ENCODE measurements at regions not wholly inside any gene's neighbourhood (a gene's known extent, or its start where the extent isn't known, plus 50 kb on each side); places are given as distances from the start of the nearest gene placed in this dataset.
A peak's percentile ranks its signal among the peaks of the same experiment; 100 is the strongest.

DNA sequence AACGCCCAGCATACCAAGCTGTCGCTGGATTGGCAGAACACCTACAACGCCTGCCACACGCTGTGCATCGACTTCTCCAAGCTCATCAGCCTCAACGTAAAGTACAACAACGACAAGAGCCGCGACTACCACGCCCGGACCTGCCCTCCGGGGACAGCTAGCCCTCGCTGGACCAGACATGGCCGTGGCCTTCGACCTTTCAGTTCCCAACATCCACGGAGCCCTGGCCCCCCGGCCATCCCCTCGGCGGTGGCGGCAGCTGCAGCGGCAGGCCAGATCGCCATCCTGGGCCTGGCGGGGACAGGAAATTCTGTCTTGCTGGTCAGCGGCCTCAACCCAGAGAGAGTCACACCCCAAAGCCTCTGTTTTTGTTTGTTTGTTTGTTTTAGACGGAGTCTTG lies 132.6 kb upstream of the FUT8 start:
- DNase-seq (ENCODE audit: low read depth): no peak

DNA sequence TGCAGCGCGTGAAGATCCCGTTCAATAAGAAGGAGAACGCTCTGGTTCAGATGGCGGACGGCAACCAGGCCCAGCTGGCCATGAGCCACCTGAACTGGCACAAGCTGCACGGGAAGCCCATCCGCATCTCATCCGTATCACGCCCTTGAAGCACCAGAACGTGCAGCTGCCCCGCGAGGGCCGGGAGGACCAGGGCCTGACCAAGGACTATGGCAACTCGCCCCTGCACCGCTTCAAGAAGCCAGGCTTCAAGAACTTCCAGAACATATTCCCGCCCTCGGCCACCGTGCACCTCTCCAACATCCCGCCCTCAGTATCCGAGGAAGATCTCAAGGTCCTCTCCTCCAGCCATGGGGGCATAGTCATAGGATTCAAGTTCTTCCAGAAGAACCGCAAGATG lies 131.9 kb upstream of the FUT8 start:
- DNase-seq (ENCODE audit: low read depth): no peak

DNA sequence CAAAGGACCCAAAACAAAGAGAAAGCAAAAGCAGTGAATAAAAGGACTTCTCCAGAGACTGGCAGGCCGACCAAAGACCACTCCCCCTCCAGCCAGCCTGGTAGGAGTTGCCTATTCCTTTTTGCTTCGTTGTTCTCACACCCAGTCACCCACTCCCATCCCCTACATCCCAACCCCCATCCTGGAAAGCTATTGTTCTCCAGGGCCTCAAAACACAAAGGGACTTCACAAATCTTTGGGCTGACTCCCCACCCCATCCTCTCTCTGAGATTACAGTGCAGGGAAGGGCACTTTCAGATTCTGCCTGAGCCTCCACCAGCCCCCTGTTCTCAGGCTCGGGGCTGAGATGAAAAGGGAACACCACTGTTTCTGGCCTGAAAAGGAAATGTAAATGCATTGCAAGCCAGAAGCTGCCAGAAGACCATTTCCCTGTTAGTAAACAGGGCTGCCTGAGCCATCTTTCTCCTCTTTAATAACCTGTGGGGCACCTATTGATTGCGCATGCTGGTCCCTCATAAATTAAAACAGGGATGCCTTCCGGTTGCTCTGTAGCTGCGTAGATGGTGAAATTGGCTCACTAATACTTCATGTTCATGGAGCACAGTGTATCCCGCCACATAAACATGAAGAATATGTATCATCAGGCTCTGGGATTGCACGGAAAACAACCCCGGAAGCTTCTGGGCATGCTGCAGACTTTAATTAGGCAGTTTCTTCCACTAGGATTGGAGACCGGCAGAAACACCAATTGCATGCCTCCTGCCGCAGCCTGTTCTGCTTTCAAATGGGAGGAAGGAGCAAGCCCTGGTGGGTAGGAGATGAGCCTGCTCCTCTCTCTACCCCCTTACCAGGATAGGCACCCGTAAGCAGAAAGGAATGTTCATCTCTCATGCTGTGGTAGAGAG lies 130.3 kb upstream of the FUT8 start:
- peak; percentile 71 for DNase-seq (ENCODE audit: low read depth)

DNA sequence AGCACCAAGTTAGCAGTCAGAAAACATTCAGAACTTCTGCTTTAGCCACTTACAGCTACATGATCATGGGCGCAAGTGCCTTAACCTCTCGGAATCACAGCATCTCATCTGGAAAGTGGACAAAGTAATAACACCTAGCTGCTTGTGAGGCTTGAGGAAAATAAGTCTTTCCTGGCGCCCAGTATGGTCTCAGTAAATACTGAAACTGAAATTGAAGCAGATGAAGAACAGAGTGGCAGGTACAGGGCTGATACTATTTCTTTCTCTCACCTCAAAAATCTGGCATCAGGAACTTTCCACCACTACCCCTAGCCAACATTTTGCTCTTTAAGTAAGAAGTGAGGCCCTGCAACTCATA lies 129.7 kb upstream of the FUT8 start:
- DNase-seq (ENCODE audit: low read depth): no peak

DNA sequence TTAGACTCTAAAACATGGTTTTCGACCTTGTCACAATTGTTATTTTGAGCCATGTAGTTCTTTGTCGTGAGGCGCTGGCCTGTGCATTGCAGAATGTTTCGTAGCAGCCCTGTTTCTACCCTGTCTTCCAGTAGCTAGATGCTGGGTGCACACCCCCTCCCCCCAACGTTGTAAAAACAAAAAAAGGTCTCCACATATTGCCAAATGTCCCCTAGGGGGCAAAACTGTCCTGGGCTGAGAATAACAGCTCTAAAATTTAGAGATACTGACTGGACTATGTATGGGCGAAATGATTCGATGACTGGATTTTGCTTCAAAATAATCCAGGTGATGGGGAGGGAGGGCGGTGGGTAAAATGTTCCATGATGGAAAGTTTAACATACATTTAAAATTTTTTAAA lies 126.1 kb upstream of the FUT8 start:
- DNase-seq (ENCODE audit: low read depth): peak; percentile 42

DNA sequence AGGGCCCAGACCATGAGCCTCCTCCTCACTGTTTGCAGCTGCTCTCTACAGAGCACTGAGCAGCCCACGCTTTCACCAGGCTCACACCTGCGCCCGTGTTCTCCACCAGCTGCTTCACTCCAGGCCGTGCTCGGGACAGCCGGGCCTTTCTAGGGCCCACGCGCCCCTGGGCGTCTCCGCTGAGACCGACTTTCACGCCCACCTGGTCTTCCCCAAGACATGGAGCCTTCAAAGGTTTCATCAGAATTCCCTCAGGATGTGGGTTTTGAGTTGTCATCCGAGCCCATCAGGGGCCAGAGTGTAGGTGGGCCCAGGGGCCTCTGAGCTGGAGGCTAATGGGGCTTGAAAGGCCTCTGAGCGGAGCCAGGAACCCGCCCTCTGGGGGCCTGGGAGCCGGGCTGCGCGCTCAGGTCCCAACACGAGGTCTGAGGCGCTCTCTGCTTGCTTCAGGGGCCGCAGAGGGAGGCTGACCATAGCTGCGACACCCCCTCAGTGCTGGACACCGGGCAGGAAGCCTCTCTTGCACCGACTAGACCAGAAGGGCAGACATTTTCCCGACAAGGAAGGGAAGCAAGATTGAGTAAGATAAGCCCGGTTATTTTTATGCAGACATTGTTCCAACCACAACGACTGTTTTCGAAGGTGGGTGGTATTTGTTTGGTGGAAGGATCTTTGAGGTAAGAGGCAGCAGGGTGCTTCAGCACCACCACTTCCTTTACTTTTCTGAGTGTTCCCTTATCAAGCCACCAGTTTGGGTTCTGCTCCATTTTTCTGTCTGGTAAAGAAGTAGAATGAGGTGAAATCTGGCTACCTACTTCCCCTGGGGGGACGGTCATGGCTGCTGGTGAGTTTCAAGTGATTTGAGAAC lies 125.0 kb upstream of the FUT8 start:
- no peak for DNase-seq (ENCODE audit: low read depth)

DNA sequence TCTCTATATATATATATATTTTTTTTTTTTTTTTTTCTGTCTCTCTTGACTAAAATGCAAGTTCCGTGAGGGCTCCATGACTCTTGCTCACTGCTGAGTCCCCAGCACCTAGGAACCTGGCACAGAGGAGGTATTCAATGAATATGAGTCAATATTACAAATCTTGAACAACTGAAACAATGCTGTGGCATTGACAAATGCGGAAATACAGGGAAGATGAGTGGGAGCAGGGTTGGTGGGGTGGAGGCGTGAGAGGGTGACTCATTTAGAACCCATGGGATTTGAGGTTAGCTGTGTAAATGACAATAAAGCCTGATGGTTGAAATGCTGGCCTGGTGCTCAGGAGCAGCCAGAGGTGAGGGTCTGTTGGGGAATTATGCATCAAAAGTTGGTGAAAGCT lies 121.7 kb upstream of the FUT8 start:
- DNase-seq (ENCODE audit: low read depth): peak; percentile 90

DNA sequence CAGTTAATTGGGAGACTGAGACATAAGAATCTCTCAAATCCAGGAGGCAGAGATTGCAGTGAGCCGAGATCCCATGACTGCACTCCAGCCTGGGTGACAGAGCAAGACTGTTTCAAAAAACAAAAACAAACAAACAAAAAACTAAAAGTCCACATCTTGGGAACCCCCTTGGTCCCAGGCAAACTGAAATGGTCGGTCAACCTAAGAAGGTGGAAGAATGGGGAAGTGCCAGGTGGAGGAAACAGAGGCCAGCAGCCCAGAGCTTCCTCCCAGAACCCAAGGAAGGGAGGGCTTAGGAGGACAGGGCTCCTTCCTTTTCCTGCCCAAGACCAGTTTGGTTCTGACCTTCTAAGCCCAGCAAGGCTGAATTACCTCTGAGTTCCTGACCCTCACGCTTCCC lies 121.0 kb upstream of the FUT8 start:
- DNase-seq (ENCODE audit: low read depth): no peak

DNA sequence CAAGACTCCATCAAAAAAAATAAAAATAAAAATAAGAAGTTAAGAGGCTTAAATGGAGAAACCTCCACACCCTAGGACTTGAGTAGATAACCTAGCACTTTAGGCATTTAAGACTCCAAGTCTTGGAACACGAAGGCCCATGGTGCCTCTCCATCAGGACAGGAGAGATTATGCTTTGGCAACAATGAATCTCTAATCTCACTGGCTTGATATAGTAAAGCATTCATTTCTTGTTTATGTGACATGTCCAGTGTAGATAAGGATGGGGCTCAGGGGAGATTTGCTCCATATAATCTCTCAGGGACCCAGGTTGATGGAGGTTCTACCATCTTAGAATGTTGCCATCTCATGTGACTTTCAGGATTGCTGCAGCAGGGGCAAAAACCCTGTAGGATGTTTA lies 117.7 kb upstream of the FUT8 start:
- DNase-seq (ENCODE audit: low read depth): no peak

DNA sequence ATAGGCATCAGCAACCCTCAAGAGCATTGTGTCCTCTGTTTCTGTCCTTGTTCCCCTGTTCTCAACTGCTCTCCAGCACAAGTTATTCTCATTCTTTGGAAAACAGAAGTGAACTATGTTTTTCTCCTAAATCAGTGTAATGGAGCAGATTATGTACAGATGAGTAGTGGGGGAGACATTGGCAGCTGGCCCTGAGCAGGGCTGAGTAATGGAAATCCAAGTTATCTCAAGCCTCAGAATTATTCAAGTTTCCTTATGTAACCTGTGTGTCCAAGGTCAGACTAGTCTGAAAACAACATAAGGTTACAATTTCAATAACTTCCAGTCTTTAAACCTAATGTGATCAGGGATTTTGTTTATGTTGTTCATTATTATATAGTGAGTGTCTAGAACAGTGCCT lies 116.1 kb upstream of the FUT8 start:
- no peak for DNase-seq (ENCODE audit: low read depth)

DNA sequence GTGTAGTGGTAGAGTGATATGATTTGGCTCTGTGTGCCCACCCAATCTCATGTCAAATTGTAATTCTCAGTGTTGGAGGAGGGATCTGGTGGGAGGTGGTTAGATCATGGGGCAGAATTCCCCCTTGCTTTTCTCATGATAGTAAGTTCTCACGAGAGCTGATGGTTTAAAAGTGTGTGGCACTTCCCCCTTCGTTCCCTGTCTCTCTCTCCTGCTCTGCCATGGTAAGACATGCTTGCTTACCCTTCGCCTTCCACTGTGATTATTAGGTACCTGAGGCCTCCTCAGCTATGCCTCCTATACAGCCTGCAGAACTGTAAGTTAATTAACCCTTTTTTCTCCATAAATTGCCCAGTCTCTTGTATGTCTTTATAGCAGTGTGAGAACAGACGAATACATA lies 115.7 kb upstream of the FUT8 start:
- no peak for DNase-seq (ENCODE audit: low read depth)

DNA sequence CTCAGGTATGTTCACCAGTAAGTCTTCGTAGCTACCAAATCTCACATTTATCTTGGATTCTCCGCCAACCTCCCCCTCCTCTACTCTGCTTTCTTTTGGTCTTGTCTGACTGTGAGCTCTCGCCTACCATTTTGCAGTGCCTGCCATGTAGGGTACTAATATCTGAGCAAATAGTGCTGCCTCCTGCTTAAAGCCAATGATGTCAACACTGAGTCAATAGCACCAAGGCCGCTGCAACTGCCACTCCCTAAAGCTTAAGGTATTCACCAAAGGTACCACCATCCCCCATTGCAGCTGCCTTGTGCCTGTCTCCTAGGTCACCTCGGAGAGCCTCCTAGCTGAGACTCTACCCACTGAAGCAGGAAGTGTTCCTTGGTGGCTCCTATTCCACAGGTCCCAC lies 114.8 kb upstream of the FUT8 start:
- DNase-seq (ENCODE audit: low read depth): no peak

DNA sequence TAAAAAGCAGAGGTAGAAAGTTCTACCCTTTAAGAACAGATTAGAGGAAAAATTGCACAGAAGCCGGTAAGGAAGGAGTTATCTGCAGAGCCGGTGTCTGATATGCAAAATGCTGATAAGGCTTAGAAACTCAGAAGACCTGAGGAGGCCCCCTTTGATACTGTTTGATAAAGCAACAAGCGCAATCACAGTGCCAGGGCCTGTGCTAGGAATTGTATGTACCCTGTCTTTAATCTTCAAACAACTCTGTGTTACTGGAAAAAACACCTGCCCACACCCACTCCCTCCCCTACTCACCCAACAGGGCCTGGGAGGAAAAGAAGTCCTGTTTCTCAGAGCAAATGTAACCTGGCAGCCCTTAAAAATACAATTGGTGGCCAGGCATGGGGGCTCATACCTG lies 112.7 kb upstream of the FUT8 start:
- DNase-seq (ENCODE audit: low read depth): no peak

DNA sequence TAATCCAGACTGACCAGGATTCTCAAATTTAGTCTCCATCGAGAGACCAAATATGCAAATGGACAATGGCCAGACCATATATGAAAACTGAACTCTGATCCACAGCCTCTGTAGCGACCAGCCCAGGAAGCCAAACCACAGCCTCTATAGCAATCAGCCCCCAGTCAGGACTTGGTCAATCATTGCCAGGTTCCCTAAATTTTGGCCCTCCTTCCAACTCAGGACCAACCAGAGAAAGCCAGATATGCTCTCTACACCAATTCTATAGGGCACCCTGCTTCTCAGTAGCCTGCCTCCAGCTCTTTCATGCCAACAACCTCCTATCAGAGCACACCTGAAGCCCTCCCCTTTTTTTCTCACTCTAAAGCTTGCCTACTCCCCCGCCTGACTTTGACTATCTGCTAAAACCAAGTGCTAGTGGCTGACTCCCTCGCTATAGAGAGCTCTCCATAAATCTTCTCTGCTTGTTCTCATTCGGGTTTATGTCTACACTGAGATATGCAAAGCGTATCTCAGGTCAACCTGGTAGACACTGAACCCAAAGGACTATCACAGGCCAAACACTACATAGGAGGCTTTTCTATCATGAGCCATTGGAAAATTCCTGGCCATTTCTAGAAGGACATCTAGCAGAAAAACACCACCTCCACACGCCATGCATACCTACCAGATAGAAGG lies 110.5 kb upstream of the FUT8 start:
- no peak for DNase-seq (ENCODE audit: low read depth)

DNA sequence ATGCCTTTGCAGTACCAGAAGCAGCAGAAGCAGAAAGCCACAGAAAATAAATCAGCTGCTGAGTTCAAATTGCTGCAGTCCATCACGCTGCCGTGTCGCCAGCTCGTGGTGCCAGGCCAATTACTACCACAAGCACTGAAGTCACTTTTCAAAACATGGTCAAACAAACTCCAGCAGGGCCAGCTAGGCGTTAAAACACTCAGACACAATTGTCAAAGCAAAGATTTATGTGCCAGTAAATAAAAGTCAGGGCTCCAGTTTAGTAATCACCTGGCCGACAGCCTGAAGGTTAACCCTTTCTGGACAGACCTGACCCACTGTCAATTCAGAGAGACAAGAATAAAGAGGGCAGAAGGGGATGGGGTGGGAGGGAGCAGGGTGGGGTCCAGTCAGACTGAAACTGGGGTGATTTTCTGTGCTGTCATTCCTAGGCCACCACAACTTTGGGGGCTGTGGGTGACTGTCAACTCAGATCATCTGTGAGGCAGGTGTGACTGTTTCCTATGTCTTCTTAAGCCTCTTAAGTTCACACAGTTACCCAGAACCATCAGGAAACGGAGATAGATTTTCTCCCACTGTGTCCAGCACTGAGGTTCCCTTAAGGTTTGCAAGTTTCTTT lies 109.8 kb upstream of the FUT8 start:
- DNase-seq (ENCODE audit: low read depth): no peak

DNA sequence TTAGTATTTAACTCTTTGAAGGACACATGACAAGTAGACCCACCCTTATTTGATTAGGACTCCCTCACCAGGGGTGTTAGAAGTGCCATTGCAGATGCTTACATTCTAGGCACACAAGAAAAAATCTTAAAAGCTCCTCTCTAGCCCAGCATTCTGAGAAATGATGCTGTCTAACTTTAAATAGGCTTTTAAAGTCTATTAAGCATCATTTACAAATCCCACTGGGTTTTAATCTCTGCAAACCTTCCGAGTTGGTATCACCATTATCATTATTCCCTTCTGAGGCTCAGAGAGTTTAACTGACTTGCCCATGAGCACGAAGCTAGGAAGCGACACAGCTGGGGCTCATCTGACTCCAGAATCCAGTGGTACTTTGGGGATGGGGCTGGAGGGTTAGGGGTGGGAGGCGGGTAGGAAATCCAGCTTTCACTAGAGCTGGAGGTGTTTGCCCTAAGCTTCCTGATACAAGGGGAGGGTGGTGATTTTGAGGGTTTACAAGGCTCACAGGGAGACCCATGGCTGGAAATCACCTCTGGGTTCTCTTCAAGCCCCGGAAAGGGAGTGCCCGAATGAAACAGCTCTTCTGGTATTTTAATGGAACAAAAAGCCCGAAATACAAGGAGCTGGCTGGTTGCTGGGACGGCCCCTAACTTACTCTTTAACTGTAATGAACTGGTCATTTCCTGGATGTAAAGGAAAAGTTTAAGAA lies 109.2 kb upstream of the FUT8 start:
- DNase-seq (ENCODE audit: low read depth): no peak

DNA sequence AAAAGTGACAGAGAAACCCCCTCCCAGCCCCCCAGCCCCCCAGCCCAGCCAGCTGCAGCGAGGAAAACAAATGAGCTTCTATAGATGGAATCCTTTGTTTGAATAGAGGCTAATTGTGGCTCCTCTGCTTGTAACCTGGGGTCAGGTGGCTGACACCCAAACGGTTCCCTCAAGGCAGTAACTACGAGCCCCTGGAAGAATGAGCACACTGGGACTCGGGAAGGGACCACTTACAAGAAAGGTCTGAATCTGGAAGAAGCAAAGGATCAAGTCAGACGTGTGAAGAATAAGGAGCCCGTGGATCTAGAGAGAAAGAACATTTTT lies 108.7 kb upstream of the FUT8 start:
- DNase-seq (ENCODE audit: low read depth): no peak

DNA sequence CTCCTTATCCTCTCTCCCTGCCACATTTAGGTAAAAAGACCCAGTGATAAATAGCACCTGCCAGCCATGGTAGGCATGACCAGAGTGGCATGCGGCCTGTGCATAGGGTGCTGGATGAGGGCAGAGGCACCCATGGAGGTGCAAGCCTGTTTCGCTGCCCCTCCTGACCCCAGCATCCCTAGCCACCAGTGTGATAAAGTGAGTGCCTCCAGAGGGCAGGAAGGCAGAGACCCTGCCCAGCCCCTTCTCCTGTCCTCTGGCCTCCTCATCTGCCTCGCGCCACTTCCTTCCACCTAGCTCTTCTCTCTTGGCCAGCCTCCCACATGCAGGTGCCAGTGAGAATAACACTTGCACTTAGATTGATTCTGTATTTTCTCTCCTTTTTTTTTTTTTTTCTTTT lies 108.3 kb upstream of the FUT8 start:
- DNase-seq (ENCODE audit: low read depth): no peak

DNA sequence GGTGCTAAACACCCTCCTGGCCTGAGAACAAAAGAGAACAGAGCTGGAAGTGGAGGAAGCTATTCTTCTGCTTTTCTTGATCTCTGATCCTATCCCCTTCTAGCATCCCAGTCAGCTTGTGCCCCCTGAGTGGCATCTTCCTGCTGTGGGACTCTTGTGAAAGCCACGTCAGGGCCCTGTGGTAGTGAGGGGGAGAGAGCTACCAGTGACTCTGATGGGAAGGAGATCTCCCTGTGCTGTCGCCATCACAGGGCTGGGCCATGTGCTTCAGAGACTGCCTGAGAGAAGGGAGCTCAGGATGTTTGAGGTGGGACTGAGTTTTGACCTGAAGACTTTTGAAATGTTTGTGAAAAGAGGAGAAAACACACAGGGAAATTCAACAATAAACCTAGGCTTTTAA lies 107.6 kb upstream of the FUT8 start:
- no peak for DNase-seq (ENCODE audit: low read depth)

DNA sequence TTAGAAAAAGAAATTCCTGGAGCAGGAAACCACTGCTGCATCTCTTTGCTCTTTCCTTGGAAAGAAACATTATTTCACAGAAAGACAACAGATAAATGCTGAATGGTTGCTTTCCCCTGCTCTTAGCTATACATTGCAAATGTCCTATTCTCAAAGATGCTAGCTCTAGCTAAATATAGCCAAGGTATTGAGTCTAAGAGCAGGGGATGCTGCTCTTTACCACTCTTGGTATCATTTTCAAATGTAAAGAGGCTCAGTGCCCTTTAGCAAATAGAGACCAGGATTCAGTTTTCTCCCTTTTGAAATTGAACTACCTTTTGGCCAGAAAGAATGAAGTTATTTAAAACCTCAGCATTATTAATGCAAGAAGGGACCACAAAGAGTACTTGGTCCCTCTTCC lies 104.0 kb upstream of the FUT8 start:
- no peak for DNase-seq (ENCODE audit: low read depth)

DNA sequence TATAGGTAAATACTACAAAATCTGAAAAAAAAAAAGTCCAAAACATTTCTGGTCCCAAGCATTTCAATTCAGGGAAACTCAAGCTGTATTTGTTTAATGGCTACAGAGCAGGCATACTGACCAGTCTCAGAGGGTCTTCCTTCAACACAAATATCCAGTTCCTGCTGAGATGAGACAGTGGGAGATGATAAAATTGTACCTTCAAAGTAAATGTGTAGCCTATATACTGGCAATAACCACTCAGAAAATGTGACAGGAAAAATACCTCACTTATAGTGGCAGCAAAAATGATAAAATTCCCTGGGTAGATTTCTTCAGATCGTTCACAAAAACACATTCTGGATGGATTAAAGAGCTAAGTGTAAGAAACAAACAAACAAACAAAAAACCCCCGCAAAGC lies 102.0 kb upstream of the FUT8 start:
- DNase-seq (ENCODE audit: low read depth): no peak

DNA sequence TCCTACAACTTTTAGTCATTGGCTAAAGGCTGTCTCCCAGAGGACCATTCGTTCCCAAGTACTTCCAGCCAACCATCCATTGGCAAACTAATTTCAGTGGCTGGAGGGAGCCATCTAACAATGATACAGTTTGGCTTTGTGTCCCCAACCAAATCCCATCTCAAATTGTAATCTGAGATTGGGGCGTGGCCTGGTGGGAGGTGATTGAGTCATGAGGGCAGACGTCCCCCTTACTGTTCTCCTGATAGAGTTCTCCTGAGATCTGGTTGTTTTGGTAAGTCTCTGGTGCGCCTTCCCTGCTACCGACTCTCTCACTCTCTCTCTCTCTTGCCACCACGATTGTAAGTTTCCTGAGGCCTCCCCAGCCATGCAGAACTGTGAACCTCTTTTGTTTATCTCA lies 99.7 kb upstream of the FUT8 start:
- no peak for DNase-seq (ENCODE audit: low read depth)
